ENCODE measurements at regions not wholly inside any gene's neighbourhood (a gene's known extent, or its start where the extent isn't known, plus 50 kb on each side); places are given as distances from the start of the nearest gene placed in this dataset.

GRCh38 chr2:134202371-134202770, 51.5 kb upstream of the MGAT5 start:
- TF ChIP-seq POLR2A (IDR thresholded peaks at IDR 0.05; ENCODE audit: low read depth) (no peak), CTCF (IDR thresholded peaks at IDR 0.05) (no peak), POLR2AphosphoS5 (IDR thresholded peaks at IDR 0.05) (no peak)

Data from esophagus muscularis mucosa (tissue), 3 donors.